ENCODE measurements at regions not wholly inside any gene's neighbourhood (a gene's known extent, or its start where the extent isn't known, plus 50 kb on each side); places are given as distances from the start of the nearest gene placed in this dataset.

DNA sequence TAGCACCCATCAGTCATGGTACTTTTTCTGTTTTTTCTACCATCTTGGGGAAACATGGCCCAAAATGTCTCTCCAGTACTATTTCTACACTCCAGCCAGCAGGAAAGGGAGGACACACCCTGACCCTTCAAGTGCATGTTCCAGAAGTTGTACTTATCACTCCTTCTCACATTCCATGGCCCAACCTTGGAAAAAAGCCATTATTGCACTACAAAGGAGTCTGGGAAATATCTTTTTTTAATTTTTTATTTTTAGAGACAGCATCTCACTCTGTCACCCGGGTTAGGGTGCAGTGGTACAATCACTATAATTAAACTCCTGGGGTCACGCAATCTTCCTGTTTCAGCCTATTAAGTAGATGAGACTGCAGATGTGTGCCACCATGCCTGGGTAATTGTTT lies 100.0 kb upstream of the PPP2R3A start:
- TF ChIP-seq EZH2 (IDR thresholded peaks at IDR 0.05; ENCODE audit: low read length, missing control alignments): no peak
- TF ChIP-seq, protein P1, sequence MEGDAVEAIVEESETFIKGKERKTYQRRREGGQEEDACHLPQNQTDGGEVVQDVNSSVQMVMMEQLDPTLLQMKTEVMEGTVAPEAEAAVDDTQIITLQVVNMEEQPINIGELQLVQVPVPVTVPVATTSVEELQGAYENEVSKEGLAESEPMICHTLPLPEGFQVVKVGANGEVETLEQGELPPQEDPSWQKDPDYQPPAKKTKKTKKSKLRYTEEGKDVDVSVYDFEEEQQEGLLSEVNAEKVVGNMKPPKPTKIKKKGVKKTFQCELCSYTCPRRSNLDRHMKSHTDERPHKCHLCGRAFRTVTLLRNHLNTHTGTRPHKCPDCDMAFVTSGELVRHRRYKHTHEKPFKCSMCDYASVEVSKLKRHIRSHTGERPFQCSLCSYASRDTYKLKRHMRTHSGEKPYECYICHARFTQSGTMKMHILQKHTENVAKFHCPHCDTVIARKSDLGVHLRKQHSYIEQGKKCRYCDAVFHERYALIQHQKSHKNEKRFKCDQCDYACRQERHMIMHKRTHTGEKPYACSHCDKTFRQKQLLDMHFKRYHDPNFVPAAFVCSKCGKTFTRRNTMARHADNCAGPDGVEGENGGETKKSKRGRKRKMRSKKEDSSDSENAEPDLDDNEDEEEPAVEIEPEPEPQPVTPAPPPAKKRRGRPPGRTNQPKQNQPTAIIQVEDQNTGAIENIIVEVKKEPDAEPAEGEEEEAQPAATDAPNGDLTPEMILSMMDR (conservative IDR thresholded peaks at IDR 0.05 in 1 of 2, IDR thresholded peaks at IDR 0.05 in 1 of 2; ENCODE audit: low read depth in 1 of 2, low read length in 2 of 2): no peak
